Progenitor cell of endocrine pancreas (in vitro differentiated cells): ENCODE measurements at regions not wholly inside any gene's neighbourhood (a gene's known extent, or its start where the extent isn't known, plus 50 kb on each side); places are given as distances from the start of the nearest gene placed in this dataset.

Source experiments
- DNase-seq: peaks from one replicate; pipeline ENCODE4 v3.0.0; 2021; ENCODE audit warnings: low spot score; ENCODE audit not compliant: unreplicated experiment
- H3K27ac Mint-ChIP-seq: 2 replicates; pipeline ENCODE4 v1.8.0; 2021; ENCODE audit warnings: mild to moderate bottlenecking, moderate library complexity, mixed read lengths
- H3K27me3 Mint-ChIP-seq: 2 replicates; pipeline ENCODE4 v1.8.0; 2021; ENCODE audit warnings: mixed read lengths
- H3K36me3 Mint-ChIP-seq: 2 replicates; pipeline ENCODE4 v1.8.0; 2022; ENCODE audit warnings: mixed read lengths; ENCODE audit not compliant: insufficient read depth
- H3K4me1 Mint-ChIP-seq: 2 replicates; pipeline ENCODE4 v1.8.0; 2021; ENCODE audit warnings: low read depth, mixed read lengths
- H3K4me3 Mint-ChIP-seq: 2 replicates; pipeline ENCODE4 v1.8.0; 2021; ENCODE audit warnings: low read depth, mild to moderate bottlenecking, moderate library complexity, mixed read lengths
- H3K9me3 Mint-ChIP-seq: 2 replicates; pipeline ENCODE4 v1.8.0; 2021; ENCODE audit warnings: low read depth, mixed read lengths
- TF ChIP-seq, protein P1 (sequence below): fragments of 200-600 bp; sonication (generic); IDR thresholded peaks from one replicate; pipeline ENCODE4 v1.5.0; 2021; ENCODE audit warnings: antibody characterized with exemption, mild to moderate bottlenecking; ENCODE audit not compliant: unreplicated experiment

DNA sequence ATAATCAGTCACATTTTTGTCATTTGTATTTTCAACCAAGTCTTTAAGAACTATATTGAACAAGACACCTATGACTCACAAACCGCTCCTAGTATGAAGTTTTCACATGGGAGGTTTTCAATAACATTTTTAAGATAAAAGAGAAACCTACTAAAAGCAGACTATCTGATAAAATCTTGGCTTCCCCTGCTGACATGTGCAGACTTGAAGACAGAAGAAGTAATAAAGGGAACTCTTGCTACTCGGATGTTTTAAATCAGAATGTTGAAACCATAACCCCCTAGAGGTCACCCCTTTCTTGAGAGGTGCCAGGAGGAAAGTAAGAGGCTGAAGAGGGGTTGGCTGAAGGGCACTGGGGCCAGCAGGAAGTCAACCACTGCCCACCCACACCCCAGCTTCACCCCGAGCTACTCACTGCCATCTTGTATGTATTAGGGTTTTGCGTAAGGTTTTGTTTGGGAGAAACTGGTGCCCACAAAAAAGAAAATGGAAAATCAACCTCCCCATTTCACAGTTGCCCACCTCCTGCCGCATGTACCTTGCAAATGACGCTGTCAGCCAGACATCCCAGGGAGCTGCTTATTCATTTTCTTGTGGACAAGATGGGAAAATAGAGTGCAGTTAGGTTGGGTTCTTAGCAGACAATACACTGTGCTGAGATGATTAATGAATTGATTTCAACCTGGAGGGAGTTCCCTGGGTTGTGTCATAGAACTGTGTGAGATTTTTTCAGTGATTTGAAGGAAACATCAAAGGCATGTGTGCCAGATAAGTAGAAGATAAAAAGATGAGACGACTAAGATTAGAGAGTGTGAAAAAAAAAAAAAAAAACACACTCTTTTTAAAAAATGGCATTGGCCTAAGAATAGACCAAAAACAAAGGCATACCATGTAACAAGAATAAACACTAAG is 83.2 kb upstream of the TAB2 start:
- peaks cover 19% of the 10 kb centered on the region for H3K4me1 Mint-ChIP-seq
- TF ChIP-seq, protein P1, sequence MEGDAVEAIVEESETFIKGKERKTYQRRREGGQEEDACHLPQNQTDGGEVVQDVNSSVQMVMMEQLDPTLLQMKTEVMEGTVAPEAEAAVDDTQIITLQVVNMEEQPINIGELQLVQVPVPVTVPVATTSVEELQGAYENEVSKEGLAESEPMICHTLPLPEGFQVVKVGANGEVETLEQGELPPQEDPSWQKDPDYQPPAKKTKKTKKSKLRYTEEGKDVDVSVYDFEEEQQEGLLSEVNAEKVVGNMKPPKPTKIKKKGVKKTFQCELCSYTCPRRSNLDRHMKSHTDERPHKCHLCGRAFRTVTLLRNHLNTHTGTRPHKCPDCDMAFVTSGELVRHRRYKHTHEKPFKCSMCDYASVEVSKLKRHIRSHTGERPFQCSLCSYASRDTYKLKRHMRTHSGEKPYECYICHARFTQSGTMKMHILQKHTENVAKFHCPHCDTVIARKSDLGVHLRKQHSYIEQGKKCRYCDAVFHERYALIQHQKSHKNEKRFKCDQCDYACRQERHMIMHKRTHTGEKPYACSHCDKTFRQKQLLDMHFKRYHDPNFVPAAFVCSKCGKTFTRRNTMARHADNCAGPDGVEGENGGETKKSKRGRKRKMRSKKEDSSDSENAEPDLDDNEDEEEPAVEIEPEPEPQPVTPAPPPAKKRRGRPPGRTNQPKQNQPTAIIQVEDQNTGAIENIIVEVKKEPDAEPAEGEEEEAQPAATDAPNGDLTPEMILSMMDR = no peak
- no peak overlapping the region for H3K4me3 Mint-ChIP-seq
- peaks cover 34% of the 10 kb centered on the region for H3K27me3 Mint-ChIP-seq
- no peaks in the 10 kb centered on the region for H3K36me3 Mint-ChIP-seq
- no peaks in the 10 kb centered on the region for H3K9me3 Mint-ChIP-seq
- no peak for DNase-seq
- no peak overlapping the region for H3K27ac Mint-ChIP-seq

DNA sequence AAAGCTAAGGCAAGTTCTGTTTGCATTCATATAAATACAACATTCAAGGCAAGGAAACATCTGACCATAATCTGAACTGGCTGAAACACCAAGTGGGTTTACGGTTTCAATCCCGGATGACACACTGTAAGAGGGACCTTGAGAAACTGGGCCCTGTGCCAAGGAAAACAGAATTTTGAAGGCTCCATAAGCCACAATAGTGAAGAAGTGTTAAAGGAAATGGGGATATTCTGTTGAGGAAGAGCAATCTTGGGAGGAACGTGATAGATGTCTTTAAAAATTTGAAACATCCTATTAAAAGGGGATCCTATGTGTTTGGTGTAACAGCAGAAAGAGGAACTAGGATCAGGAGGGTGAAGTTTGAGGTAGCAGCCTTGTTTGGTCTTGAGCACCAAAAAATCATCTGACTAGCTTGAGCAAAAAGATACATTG is 82.4 kb upstream of the TAB2 start:
- peaks cover 34% of the 10 kb centered on the region for H3K27me3 Mint-ChIP-seq
- no peaks in the 10 kb centered on the region for H3K9me3 Mint-ChIP-seq
- TF ChIP-seq, protein P1 = no peak
- no peak for DNase-seq
- H3K36me3 Mint-ChIP-seq = no peaks in the 10 kb centered on the region
- H3K4me3 Mint-ChIP-seq = no peak overlapping the region
- no peak overlapping the region for H3K27ac Mint-ChIP-seq
- H3K4me1 Mint-ChIP-seq = peaks cover 19% of the 10 kb centered on the region

DNA sequence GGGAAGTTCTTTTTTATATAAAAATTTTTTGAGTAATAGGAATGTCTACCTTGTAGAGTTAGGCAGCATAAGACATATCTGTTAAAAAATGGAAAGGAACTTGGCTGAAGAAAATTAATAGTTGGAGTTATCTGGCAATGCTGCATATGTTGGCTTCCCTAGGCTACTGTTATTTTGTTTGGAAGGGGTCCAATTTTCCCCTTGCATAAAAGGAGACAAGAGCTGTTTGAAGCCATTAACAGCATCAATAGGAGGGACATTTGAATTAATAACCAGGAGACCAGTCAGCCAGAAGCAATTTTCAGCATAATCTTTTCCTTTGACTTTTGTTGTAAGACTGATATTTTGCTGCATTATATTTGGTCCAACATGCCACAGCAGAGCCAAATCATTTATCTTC is 80.9 kb upstream of the TAB2 start:
- Mint-ChIP-seq H3K36me3 (no peaks in the 10 kb centered on the region), H3K4me3 (no peak overlapping the region), H3K4me1 (peaks cover 18% of the 10 kb centered on the region), H3K27ac (no peak overlapping the region), H3K27me3 (peaks cover 31% of the 10 kb centered on the region), H3K9me3 (no peaks in the 10 kb centered on the region)
- no peak for DNase-seq
- TF ChIP-seq, protein P1 = no peak

- Mint-ChIP-seq H3K4me3 (no peak overlapping the region), H3K27ac (no peak overlapping the region), H3K4me1 (peaks cover 13% of the 10 kb centered on the region), H3K9me3 (no peaks in the 10 kb centered on the region), H3K36me3 (no peaks in the 10 kb centered on the region), H3K27me3 (peaks cover 30% of the 10 kb centered on the region)
- TF ChIP-seq, protein P1 = no peak
- no peak for DNase-seq
Observed at GRCh38 chr6:149237464-149237863, 80.0 kb upstream of the TAB2 start.

- Mint-ChIP-seq H3K4me3 (no peak overlapping the region), H3K27me3 (peaks cover 41% of the 10 kb centered on the region), H3K27ac (no peak overlapping the region), H3K4me1 (no peaks in the 10 kb centered on the region), H3K36me3 (no peaks in the 10 kb centered on the region), H3K9me3 (no peaks in the 10 kb centered on the region)
- no peak for DNase-seq
- TF ChIP-seq, protein P1 = no peak
Observed at GRCh38 chr6:149239573-149240209, 77.8 kb upstream of the TAB2 start.
